ENCODE measurements at regions not wholly inside any gene's neighbourhood (a gene's known extent, or its start where the extent isn't known, plus 50 kb on each side); places are given as distances from the start of the nearest gene placed in this dataset.

GRCh38 chr4:28947374-28947773 is 1772.8 kb upstream of the PCDH7 start:
- TF ChIP-seq, protein P1, sequence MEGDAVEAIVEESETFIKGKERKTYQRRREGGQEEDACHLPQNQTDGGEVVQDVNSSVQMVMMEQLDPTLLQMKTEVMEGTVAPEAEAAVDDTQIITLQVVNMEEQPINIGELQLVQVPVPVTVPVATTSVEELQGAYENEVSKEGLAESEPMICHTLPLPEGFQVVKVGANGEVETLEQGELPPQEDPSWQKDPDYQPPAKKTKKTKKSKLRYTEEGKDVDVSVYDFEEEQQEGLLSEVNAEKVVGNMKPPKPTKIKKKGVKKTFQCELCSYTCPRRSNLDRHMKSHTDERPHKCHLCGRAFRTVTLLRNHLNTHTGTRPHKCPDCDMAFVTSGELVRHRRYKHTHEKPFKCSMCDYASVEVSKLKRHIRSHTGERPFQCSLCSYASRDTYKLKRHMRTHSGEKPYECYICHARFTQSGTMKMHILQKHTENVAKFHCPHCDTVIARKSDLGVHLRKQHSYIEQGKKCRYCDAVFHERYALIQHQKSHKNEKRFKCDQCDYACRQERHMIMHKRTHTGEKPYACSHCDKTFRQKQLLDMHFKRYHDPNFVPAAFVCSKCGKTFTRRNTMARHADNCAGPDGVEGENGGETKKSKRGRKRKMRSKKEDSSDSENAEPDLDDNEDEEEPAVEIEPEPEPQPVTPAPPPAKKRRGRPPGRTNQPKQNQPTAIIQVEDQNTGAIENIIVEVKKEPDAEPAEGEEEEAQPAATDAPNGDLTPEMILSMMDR (IDR thresholded peaks at IDR 0.05; ENCODE audit: borderline replicate concordance, insufficient read depth, low read depth, low read length): no peak
- no peak overlapping the region for H3K4me3 ChIP-seq (ENCODE audit: low read depth, low read length)

GRCh38 chr4:28948501-28948900 is 1771.7 kb upstream of the PCDH7 start:
- H3K4me3 ChIP-seq (ENCODE audit: low read depth, low read length): no peak overlapping the region
- TF ChIP-seq, protein P1 (IDR thresholded peaks at IDR 0.05; ENCODE audit: borderline replicate concordance, insufficient read depth, low read depth, low read length): no peak

DNA sequence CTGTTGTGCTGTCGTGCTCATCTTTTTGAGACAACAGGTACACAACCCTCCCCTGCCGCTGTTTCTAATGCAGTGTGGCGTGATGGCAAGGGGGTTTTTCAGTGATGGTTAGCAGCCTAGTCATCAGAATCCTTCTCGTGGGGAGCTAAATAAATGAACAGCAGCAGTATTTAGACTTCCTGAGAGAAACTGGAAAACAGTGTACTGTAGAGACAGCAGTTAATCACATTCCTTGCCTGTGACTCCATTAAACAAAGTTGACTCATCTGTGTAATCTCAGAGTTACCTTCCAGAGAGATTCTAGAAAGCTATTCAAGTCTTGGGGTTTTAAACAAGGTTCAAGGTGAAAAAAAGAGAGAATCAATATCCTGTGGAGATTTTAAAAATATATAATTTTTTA is 1753.2 kb upstream of the PCDH7 start:
- no peak overlapping the region for H3K4me3 ChIP-seq (ENCODE audit: low read depth, low read length)
- TF ChIP-seq, protein P1 (IDR thresholded peaks at IDR 0.05; ENCODE audit: borderline replicate concordance, insufficient read depth, low read depth, low read length): no peak

DNA sequence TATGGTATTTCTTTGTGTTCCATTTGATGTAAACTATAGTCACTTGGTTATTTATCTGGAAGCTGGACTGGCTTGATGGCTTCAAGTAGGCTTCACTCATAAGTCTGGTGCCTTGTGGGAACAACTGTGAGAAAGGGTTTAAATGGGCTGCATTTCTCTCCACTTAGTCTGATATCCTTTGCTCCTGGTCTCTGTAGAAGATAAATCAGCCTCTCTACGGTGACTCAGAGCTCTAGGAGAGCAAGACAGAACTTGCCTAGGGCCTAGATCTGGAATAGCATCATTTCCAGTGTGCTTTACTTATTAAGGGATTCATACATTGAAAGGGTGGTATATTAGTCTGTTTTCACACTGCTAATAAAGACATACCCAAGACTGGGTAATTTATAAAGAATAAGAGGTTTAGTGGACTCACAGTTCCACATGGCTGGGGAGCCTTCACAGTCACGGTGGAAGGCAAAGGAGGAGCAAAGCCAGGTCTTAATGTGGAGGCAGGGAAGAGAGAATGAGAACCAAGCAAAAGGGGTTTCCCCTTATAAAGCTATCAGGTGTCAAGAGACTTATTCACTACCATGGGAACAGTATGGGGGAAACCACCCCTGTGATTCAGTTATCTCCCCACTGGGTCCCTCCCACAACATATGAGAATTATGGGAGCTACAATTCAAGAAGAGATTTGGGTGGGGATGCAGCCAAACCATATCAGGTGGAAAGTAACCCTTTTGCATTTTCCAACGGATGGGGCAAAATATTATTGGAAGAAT is 1746.4 kb upstream of the PCDH7 start:
- no peak overlapping the region for H3K4me3 ChIP-seq (ENCODE audit: low read depth, low read length)
- TF ChIP-seq, protein P1 (IDR thresholded peaks at IDR 0.05; ENCODE audit: borderline replicate concordance, insufficient read depth, low read depth, low read length): no peak

- TF ChIP-seq, protein P1 (IDR thresholded peaks at IDR 0.05; ENCODE audit: borderline replicate concordance, insufficient read depth, low read depth, low read length): no peak
- no peak overlapping the region for H3K4me3 ChIP-seq (ENCODE audit: low read depth, low read length)
Measured at GRCh38 chr4:28976369-28976768, 1743.8 kb upstream of the PCDH7 start.

GRCh38 chr4:29002151-29002550 is 1718.0 kb upstream of the PCDH7 start:
- TF ChIP-seq, protein P1 (IDR thresholded peaks at IDR 0.05; ENCODE audit: borderline replicate concordance, insufficient read depth, low read depth, low read length): no peak
- H3K4me3 ChIP-seq (ENCODE audit: low read depth, low read length): no peak overlapping the region

DNA sequence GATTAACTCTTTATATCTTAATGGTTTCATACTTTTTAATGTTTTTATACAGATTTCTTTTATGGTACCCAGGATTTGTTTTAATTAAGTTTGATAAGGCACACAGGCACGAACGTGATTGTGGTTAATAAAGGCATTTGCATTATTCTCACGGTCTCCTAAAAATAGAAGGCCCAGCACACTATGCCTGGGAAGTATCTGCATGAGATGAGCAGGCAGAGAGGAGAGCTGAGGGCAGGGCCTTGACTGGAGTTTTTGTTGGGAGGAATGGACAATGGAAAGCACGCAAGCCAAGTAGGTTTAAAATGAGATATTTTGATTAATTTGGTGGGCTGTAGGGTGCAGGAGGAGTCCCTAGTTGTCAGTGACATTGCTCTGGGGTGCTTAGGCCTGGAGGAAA is 1714.3 kb upstream of the PCDH7 start:
- TF ChIP-seq, protein P1 (IDR thresholded peaks at IDR 0.05; ENCODE audit: borderline replicate concordance, insufficient read depth, low read depth, low read length): no peak
- no peak overlapping the region for H3K4me3 ChIP-seq (ENCODE audit: low read depth, low read length)
